AG09319 (cell line): ENCODE measurements at regions not wholly inside any gene's neighbourhood (a gene's known extent, or its start where the extent isn't known, plus 50 kb on each side); places are given as distances from the start of the nearest gene placed in this dataset.

Experiments used
- DNase-seq: peaks from one replicate; pipeline ENCODE4 v3.0.0-alpha.2; 2010; ENCODE audit warnings: low read depth; ENCODE audit errors: extremely low read depth
- CTCF ChIP-seq: IDR thresholded peaks from 2 replicates; pipeline ENCODE4 v1.5.1; 2011; ENCODE audit warnings: low read depth, mild to moderate bottlenecking, inconsistent platforms, low read length, moderate library complexity

- no peak for DNase-seq
- no peak for TF ChIP-seq CTCF
Observed at GRCh38 chr2:223267160-223267951, 215.4 kb downstream of the KCNE4 start.

- TF ChIP-seq CTCF, result no peak
Observed at GRCh38 chr2:223269386-223269785, 217.4 kb downstream of the KCNE4 start.

GRCh38 chr2:223270548-223270947 is 218.6 kb downstream of the KCNE4 start:
- no peak for DNase-seq
- no peak for TF ChIP-seq CTCF

More at GRCh38 chr2:223269386-223269785, 217.4 kb downstream of the KCNE4 start:
- DNase-seq, result no peak

- no peak for TF ChIP-seq CTCF
- DNase-seq, result no peak
Observed at GRCh38 chr2:223273995-223274394, 222.0 kb downstream of the KCNE4 start.

GRCh38 chr2:223282221-223282620 is 230.2 kb downstream of the KCNE4 start:
- no peak for DNase-seq
- TF ChIP-seq CTCF, result no peak

GRCh38 chr2:223283329-223283728 is 231.3 kb downstream of the KCNE4 start:
- DNase-seq, result no peak
- TF ChIP-seq CTCF, result no peak

GRCh38 chr2:223283771-223284170 is 231.8 kb downstream of the KCNE4 start:
- DNase-seq, result no peak
- no peak for TF ChIP-seq CTCF
